HS-27A (cell line): ENCODE measurements at regions not wholly inside any gene's neighbourhood (a gene's known extent, or its start where the extent isn't known, plus 50 kb on each side); places are given as distances from the start of the nearest gene placed in this dataset.

Source experiments
- DNase-seq: peaks from one replicate; pipeline ENCODE4 v3.0.0-alpha.2; 2012; ENCODE audit warnings: low read depth, missing footprints

- no peak for DNase-seq
Observed at GRCh38 chr9:88792502-88792901, 198.8 kb upstream of the S1PR3 start.

DNA sequence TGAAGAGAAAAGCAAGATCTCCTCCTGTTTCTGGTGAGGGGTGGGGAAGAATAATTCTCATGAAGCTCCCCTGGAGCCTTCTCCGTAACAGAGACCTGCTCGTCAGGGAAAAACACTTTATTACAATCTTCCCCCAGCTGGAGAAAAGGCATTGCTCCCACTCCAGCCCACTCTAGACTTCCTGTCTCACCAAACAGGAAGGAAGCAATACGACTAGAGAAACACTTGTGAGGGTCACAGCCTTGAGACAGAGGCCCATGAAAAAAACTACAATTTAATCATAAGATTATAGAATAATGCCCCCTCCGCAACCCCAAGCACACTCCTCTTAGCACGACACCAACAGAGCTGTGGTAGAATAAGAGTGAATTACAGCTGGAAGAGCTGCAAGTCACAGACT, 197.2 kb upstream of the S1PR3 start:
- no peak for DNase-seq

- no peak for DNase-seq
Observed at GRCh38 chr9:88796947-88797346, 194.3 kb upstream of the S1PR3 start.

DNA sequence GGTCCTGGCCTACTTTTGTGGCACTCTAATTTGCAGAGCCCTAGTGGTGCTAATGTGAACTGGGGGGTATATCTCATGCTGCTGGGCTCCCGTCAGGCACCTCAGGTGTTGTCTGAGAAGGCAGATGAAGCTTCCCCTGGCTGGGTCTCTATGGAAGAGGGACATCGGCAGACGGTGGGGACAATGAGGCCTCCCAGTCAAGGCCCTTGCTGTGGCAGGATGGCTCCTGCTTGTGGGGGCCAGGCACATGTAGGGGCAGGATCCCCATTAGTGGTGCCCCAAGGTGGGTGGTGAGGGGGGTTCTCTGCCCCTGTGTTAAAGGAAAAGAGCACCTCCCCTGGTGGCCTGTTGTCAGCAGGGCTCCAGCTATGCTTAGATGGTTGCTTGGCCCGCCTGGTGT, 192.8 kb upstream of the S1PR3 start:
- no peak for DNase-seq

DNA sequence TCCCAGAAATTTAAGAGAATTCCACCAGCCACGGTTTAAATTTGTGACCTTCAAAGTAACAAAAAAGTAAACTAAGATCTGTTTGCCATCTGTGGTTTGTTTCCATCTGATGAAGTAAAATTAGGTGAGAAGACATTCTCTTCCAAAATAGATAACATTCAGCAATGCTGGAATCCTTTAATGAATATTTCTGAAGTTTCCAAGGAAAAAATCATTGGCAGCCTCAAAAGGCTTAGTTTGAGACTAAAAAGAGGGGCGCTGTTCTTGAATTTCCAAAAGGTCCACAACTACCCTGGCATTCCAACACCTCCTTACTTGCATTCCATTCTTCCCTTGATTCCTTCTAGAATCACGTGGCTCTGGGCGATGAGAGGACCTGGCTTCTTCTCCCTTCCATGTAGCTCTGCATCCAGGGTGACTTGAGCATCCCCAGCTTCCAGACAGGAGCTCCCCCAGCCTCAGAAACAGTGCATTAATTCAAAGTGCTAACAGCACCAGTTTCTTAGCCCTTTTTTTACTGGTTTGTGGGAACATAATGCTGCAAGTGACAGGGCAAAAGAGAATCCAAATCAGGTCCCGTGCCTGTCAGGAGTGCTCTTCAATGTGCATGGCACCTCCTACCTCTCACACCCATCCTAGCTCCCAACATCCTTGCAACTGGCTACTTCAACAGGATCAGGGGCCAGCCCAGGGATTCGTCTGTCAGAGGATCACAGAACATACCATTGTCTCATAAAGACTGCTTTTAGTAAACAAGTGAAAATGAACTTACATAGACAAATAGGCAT, 191.5 kb upstream of the S1PR3 start:
- DNase-seq = no peak

DNA sequence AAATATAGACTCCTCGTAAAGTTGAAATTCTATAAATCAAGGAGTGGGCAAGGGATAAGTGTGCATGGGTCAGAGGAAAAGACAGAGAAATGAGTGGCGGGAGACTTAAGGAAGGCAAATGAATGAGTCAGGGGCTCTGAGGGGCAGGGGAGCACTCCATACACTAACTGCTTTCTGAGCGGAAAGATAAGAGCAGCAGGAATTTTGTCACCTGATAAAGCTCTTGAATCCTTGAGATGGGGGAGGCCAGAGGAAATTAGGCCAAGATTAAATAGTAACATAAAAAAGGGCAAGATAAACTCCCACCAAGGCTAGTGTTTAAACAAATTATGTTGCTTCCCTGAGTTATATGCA, 191.0 kb upstream of the S1PR3 start:
- no peak for DNase-seq

- no peak for DNase-seq
Observed at GRCh38 chr9:88801214-88801796, 190.0 kb upstream of the S1PR3 start.

- DNase-seq = no peak
Observed at GRCh38 chr9:88802533-88802932, 188.7 kb upstream of the S1PR3 start.

- DNase-seq = no peak
Observed at GRCh38 chr9:88803546-88804253, 187.6 kb upstream of the S1PR3 start.

DNA sequence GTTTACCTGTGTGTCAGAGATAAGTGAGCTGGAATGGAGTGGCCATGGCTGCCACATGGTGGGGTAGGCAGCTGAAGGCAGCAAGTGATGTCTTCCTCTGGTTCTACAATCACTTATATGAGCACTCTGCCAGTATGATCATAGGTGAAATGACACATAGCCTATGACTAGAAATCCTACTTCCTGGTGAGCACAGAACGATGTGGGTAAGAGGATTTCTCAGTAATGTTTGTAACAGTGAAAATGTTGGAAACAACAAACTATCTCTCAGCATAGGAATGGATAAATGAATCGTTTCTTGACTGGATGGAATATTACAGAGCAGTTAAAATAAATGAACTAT, 187.0 kb upstream of the S1PR3 start:
- no peak for DNase-seq

DNA sequence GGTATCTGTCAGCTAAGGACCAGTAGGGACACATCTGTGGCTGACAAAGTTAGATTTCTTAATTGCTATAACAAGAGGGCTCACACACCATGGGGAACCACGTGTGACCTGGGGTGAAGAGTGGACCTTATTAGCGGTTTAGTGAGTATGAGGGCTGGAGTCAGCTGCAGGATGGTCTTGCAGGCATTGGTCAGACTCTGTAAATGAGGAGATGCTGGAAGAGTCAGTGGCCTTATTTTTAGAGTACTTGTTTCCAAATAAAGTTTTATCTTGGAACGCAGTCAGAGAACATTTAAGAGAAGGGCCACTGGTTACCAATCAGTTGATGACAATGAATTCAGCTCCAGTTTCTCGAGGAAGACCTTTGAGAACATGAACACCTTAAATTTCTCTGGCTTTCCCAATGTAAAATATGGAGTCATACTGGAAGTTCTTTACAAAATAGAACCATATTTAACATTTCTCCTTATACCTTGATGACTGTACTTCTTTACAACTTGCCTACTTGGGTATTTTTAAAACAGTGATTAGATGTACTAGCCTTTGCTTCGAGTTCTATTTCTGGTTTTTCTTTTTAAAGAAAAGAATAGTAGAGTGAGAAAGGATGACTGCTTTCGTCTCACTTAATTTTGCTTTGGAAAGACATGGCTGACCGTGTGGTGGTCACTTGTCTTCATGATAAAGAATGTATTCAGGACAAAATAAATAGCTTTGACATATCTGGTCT, 185.9 kb upstream of the S1PR3 start:
- no peak for DNase-seq

- DNase-seq = no peak
Observed at GRCh38 chr9:88807426-88807825, 183.8 kb upstream of the S1PR3 start.

GRCh38 chr9:88808019-88808656, 183.1 kb upstream of the S1PR3 start:
- no peak for DNase-seq

DNA sequence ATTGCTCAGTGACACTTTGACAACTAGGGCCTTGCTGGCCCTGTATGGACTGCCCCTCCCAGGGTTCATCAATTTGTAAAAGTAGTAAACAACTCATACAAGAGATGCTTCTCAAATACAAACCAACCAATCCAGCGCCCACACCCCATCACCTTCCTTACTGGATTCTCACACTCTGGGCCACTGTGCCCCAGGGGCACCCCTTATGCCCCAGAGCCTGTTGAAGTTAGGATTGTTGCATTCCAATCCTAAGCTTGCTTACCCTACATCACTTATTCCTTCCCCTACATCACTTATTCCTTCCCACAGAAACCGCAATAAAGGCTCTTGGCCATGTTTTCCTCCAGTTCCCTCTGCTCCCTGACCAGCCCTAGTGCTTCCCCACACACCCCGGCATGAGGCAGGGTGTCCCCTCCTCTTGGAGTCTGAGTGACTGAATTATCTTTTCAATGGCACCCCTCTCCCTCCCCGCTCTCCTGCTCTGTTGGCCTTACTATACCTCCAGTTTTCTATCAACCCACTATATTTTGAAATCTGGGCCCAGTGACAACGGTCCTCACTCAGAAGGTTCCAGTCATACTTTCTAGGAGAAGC, 182.4 kb upstream of the S1PR3 start:
- DNase-seq = no peak

DNA sequence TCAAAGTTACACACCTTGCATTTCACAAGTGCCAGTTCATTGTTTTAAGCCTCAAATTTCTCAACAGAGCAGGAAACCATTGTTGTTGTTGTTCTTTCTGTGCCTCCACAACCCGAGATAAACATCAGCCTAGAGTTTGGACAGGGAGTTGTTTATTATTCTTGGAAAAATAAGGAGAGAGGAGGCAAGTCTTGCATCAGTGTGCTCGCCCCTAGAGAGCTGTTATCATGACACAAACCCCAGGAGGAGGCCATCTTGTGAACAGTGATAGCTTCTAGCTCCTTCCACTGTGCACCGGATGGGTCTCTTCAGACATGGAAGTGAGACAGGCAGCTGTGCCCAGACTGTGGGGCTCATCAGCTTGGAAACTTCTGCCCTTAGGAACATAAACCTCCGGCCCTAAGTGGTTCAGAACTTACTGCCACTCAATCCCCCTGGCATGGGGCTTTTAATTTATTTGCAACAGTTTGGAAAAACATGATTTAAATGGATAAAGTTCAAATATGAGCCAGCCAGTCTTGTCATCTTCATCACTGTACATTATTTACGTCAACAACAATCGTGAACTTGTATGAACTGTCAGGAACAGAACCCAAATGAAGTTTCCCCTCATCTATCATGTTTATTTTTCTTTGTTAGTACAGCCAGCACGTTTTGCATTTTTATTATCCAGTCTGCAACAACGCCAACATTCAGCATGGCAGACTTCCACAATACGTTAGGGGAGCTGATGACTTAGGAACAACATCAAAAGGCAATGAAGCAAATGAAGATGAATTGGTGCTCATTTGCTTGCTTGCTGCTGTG, 181.7 kb upstream of the S1PR3 start:
- no peak for DNase-seq

GRCh38 chr9:88810826-88811225, 180.4 kb upstream of the S1PR3 start:
- no peak for DNase-seq

GRCh38 chr9:88811511-88811910, 179.8 kb upstream of the S1PR3 start:
- no peak for DNase-seq

DNA sequence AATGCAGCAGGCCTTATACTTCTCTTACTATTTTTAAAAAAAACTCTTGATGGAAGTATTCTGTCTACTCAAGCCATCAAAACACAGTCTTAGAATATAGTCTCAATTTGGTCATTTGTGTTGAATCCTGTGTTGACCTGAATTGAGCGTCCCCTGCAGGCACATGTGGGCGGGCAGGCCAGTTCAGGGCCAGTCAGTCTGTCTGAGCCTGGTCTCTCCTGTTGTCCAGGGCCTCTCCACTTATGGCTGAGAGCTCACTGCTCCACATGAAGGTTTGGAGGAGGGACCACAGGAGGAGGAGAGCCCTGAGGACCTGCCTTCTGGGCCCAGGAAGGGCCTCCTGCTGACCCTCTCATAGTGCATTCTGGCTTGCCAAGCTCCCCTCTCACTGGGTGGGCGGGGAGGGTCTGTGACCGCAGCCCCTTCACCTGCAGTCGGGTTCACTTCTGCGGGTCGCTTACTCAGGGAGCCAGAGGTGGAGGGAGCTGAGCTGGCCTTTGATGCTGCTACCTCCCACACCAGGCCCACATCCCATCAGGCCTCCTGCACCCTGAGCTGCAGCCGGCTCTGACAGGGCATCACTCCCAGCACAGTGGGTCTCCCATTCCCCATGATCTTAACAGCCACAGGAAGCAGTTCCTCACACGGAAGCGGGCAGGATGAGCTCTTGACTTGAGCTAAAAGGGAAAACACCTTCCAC, 178.2 kb upstream of the S1PR3 start:
- DNase-seq = no peak

- no peak for DNase-seq
Observed at GRCh38 chr9:88813638-88814209, 177.5 kb upstream of the S1PR3 start.

DNA sequence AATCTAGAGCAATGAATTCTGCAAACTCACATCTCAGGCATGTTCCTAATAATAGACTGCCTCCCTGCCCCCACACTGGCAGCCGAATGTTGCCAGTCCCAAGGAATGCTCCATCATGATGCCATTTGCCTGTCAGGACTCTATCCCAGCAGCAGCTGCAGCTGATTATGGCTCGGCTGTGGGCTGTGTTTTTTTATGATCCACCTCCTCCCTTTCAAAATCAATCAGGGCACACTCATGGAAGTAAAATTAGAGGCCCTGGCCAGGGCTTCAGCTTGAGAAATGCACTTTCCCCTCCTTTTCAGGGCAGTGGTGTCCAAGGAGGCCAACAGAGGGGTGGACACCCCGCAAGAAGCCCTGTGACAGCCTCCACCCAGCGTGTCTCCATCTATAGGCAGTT, 176.7 kb upstream of the S1PR3 start:
- DNase-seq = no peak
